ENCODE measurements at regions not wholly inside any gene's neighbourhood (a gene's known extent, or its start where the extent isn't known, plus 50 kb on each side); places are given as distances from the start of the nearest gene placed in this dataset.

- TF ChIP-seq CTCF (conservative IDR thresholded peaks at IDR 0.05 in 1 of 2, IDR thresholded peaks at IDR 0.05 in 1 of 2; ENCODE audit: low read depth in 1 of 2, low read length in 2 of 2) = no peak
- no peak for TF ChIP-seq EZH2 (IDR thresholded peaks at IDR 0.05; ENCODE audit: low read length, missing control alignments)
Observed at GRCh38 chr6:146887447-146888077, 288.8 kb downstream of the ADGB start.
